GM10248 (cell line): ENCODE measurements at regions not wholly inside any gene's neighbourhood (a gene's known extent, or its start where the extent isn't known, plus 50 kb on each side); places are given as distances from the start of the nearest gene placed in this dataset.

ENCODE experiments used
- CTCF ChIA-PET: fragments of 300-600 bp; sonication (Branson Sonifier 250); formaldehyde crosslinking; extraction: SDS; loops from one replicate; lab custom pipeline; 2021; ENCODE audit warnings: antibody characterized with exemption; lab: Yijun Ruan, JAX
- POLR2A ChIA-PET: fragments of 350-650 bp; sonication (Branson Sonifier 250); formaldehyde crosslinking; extraction: SDS; loops from one replicate; lab custom pipeline; 2020; ENCODE audit warnings: antibody characterized with exemption; lab: Yijun Ruan, JAX
- DNase-seq: peaks from one replicate; pipeline ENCODE4 v3.0.0; 2012; ENCODE audit errors: extremely low spot score
- CTCF ChIP-seq: IDR thresholded peaks from 2 replicates; pipeline ENCODE4 v1.5.1; 2012; ENCODE audit warnings: mild to moderate bottlenecking, low read depth; ENCODE audit errors: extremely low read depth, missing control alignments, control extremely low read depth

GRCh38 chr9:113673726-113674125 is 202.4 kb upstream of the ZNF618 start:
- no peak for DNase-seq
- no peak for TF ChIP-seq CTCF
- CTCF ChIA-PET, result interaction anchor here (1.9 kb wide), 1 partner anchor 228 kb away, joined by 5 read pairs; no protein-coding TSS in a partner anchor
- POLR2A ChIA-PET, result no interaction called here

- DNase-seq, result no peak
- ChIA-PET POLR2A (no interaction called here), CTCF (interaction anchor here (1.9 kb wide), 1 partner anchor 228 kb away, joined by 5 read pairs; no protein-coding TSS in a partner anchor)
- no peak for TF ChIP-seq CTCF
These were observed 201.7 kb upstream of the ZNF618 start for GRCh38 chr9:113674436-113674835.

GRCh38 chr9:113675475-113675941 is 200.6 kb upstream of the ZNF618 start:
- CTCF ChIA-PET, result interaction anchor here (1.9 to 2.6 kb wide), 3 partner anchors 18 to 229 kb away, joined by 5 to 10 read pairs (median 8); no protein-coding TSS in a partner anchor
- POLR2A ChIA-PET, result no interaction called here
- TF ChIP-seq CTCF, result no peak
- no peak for DNase-seq

- no peak for TF ChIP-seq CTCF
- no peak for DNase-seq
- CTCF ChIA-PET, result interaction anchor here (2.3 to 2.6 kb wide), 2 partner anchors 19 to 22 kb away, joined by 8 to 10 read pairs; no protein-coding TSS in a partner anchor
- POLR2A ChIA-PET, result no interaction called here
These were observed 199.1 kb upstream of the ZNF618 start for GRCh38 chr9:113677057-113677456.

GRCh38 chr9:113677569-113677968 is 198.5 kb upstream of the ZNF618 start:
- ChIA-PET CTCF (interaction anchor here (2.3 to 2.6 kb wide), 2 partner anchors 20 to 22 kb away, joined by 8 to 10 read pairs; no protein-coding TSS in a partner anchor), POLR2A (no interaction called here)
- no peak for DNase-seq
- no peak for TF ChIP-seq CTCF

GRCh38 chr9:113678119-113678858 is 197.8 kb upstream of the ZNF618 start:
- ChIA-PET POLR2A (no interaction called here), CTCF (interaction anchor here (0.8 to 1.2 kb wide), 2 partner anchors 12 to 23 kb away, joined by 3 read pairs; no protein-coding TSS in a partner anchor)
- no peak for TF ChIP-seq CTCF
- DNase-seq, result no peak
